ENCODE measurements at regions not wholly inside any gene's neighbourhood (a gene's known extent, or its start where the extent isn't known, plus 50 kb on each side); places are given as distances from the start of the nearest gene placed in this dataset.

DNA sequence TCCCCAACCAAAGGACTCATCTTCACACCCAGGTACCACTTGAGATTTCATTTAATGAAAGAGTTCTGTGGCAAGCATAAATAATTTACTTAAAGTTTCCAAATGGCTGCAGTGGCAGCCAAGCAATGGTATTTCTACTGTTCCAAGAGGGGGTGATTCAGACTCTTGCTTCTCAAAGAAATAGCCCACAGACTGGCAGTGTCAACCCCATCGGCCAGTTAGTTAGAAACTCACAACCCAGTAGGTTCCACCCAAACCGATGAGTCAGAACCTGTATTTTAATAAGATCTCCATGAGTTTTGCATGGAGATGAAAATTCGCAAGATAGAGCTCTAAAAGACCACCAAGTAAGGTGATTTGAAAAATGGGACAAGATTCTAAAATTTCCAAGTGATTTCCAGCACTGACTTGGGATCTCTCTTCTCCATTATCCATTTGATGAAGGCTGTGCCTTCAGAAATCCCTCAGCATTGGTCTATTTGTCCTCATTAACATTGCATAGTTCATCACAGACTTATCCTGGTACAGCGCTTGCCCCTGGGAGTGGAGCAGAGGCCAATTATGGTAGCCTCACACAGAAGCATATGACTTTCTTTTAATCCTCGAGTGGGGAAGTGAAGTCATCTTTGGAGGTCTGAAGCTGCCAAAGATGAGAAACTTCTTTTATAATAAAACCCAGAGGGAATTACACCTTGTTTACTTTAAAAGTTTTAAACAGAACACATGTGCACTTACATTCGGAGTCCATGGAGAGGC is 361.4 kb upstream of the ID2 start:
- TF ChIP-seq, protein P1, sequence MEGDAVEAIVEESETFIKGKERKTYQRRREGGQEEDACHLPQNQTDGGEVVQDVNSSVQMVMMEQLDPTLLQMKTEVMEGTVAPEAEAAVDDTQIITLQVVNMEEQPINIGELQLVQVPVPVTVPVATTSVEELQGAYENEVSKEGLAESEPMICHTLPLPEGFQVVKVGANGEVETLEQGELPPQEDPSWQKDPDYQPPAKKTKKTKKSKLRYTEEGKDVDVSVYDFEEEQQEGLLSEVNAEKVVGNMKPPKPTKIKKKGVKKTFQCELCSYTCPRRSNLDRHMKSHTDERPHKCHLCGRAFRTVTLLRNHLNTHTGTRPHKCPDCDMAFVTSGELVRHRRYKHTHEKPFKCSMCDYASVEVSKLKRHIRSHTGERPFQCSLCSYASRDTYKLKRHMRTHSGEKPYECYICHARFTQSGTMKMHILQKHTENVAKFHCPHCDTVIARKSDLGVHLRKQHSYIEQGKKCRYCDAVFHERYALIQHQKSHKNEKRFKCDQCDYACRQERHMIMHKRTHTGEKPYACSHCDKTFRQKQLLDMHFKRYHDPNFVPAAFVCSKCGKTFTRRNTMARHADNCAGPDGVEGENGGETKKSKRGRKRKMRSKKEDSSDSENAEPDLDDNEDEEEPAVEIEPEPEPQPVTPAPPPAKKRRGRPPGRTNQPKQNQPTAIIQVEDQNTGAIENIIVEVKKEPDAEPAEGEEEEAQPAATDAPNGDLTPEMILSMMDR (IDR thresholded peaks at IDR 0.05 in 4 of 5, conservative IDR thresholded peaks at IDR 0.05 in 1 of 5) = no peak
- no peak for TF ChIP-seq POLR2A (IDR thresholded peaks at IDR 0.05)
